Skeletal muscle satellite cell (primary cell): ENCODE measurements at regions not wholly inside any gene's neighbourhood (a gene's known extent, or its start where the extent isn't known, plus 50 kb on each side); places are given as distances from the start of the nearest gene placed in this dataset.

Experiments used
- H3K27me3 ChIP-seq: 2 replicates; pipeline ENCODE4 v1.7.0; 2013; ENCODE audit warnings: low read length; ENCODE audit not compliant: control insufficient read depth, insufficient read depth
- H3K36me3 ChIP-seq: 2 replicates; pipeline ENCODE4 v1.7.0; 2013; ENCODE audit warnings: mild to moderate bottlenecking, control low read depth, low read length; ENCODE audit not compliant: insufficient read depth
- H3K4me1 ChIP-seq: 2 replicates; pipeline ENCODE4 v1.7.0; 2013; ENCODE audit warnings: low read length; ENCODE audit not compliant: control insufficient read depth, insufficient read depth
- H3K4me2 ChIP-seq: 2 replicates; pipeline ENCODE4 v1.7.0; 2013; ENCODE audit warnings: mild to moderate bottlenecking, low read length
- H3K4me3 ChIP-seq: 2 replicates; pipeline ENCODE4 v1.7.0; 2013; ENCODE audit warnings: low read length
- H3K9ac ChIP-seq: 2 replicates; pipeline ENCODE4 v1.7.0; 2013; ENCODE audit warnings: mild to moderate bottlenecking, low read depth, low read length, moderate library complexity
- H3K9me3 ChIP-seq: replicated peaks from 2 replicates; pipeline ENCODE4 v1.7.0; 2013; ENCODE audit warnings: mild to moderate bottlenecking, control low read depth, low read length

DNA sequence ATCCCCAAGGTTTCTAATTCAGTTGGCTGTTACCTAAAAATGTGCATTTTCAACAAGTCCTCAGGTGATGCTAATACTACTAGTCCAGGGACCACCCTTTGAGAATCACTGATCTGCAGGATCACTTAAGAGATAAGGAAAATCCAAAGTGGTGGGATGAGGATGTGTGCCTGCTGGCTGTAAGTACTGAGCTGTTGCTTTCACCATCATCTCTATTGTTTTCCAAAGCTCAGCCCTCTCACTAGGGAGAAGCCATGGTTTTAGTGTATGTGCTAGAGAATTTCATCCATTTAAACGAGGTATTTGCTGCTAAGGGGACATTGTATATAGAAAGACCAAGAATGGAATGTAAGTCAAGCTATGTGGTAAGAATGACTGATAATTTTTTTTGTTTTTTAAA lies 202.3 kb downstream of the KIF21A start:
- peaks cover 14% of the 10 kb centered on the region for H3K4me1 ChIP-seq
- H3K27me3 ChIP-seq: no peaks in the 10 kb centered on the region
- no peaks in the 10 kb centered on the region for H3K36me3 ChIP-seq
- no peak overlapping the region for H3K9ac ChIP-seq
- H3K4me3 ChIP-seq: no peak overlapping the region
- H3K9me3 ChIP-seq: no peaks in the 10 kb centered on the region
- no peak overlapping the region for H3K4me2 ChIP-seq

DNA sequence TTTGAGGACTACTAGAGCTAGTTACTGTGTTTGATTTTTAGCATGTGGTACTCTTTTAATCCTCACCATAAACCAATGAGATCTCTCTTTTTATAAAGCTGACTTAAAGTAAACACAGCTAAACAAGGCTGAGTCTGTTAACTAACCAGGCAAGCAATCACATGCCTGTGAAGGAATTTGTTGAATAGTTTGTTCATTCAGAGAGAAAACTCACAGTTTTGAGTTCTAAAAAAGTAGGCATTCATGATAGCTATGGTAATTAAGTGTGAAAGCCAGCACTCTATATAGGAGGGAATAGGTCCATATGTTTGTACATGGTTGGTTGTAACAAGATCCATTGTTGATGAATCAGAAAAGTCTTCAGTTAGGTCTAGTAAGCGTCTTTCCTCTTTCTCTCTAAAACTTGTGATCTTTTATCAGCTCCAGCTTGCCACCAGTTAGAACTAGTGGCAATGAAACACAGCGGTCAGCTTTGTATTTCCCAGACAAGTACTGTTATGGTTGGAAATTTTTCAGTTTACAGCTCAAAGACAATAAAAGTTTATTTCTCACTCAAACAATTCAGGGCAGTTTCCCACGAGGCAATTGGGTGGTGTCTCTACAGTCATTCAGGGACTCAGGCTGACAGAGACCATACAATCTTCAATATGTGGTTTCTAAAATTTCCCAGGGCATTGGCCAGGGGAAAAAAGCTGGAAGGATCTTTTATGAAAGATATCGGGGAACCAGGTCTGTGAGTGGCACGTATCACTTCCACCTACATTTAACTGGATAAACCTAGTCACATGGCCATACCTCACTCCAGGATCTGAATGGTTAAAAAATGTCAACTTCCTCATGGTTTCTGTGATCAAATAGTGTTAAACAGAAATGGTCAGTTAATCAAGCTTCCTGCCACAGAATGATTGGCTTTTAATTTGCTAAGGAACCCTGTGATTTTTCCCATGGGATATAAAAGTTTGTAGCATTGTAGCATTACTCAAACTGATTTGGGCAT lies 203.1 kb downstream of the KIF21A start:
- H3K9me3 ChIP-seq: no peaks in the 10 kb centered on the region
- no peak overlapping the region for H3K4me3 ChIP-seq
- H3K4me1 ChIP-seq: peaks cover 14% of the 10 kb centered on the region
- no peak overlapping the region for H3K4me2 ChIP-seq
- no peaks in the 10 kb centered on the region for H3K36me3 ChIP-seq
- H3K9ac ChIP-seq: no peak overlapping the region
- no peaks in the 10 kb centered on the region for H3K27me3 ChIP-seq

DNA sequence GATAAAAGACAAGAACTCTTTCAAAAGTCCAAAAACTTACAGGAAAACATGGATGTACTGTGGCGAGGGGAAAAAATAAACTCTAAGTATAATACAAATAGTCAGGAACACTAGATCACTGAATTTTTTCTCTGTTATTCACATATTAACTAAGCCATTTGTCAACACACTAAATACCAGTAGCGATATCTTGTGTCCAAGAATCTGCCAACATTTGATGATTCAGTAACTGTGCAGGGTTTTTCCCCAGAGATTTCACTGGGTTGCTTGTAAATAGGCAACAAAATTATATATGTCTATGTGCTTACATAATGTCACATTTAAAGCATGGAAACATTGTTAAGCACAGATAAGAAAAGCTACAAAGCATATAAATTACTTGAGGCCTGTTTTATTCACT lies 205.9 kb downstream of the KIF21A start:
- Histone ChIP-seq H3K36me3 (no peaks in the 10 kb centered on the region), H3K4me2 (peak overlapping the region; percentile 50), H3K9ac (no peak overlapping the region), H3K9me3 (no peaks in the 10 kb centered on the region), H3K4me1 (peaks cover 14% of the 10 kb centered on the region), H3K27me3 (no peaks in the 10 kb centered on the region), H3K4me3 (no peak overlapping the region)

DNA sequence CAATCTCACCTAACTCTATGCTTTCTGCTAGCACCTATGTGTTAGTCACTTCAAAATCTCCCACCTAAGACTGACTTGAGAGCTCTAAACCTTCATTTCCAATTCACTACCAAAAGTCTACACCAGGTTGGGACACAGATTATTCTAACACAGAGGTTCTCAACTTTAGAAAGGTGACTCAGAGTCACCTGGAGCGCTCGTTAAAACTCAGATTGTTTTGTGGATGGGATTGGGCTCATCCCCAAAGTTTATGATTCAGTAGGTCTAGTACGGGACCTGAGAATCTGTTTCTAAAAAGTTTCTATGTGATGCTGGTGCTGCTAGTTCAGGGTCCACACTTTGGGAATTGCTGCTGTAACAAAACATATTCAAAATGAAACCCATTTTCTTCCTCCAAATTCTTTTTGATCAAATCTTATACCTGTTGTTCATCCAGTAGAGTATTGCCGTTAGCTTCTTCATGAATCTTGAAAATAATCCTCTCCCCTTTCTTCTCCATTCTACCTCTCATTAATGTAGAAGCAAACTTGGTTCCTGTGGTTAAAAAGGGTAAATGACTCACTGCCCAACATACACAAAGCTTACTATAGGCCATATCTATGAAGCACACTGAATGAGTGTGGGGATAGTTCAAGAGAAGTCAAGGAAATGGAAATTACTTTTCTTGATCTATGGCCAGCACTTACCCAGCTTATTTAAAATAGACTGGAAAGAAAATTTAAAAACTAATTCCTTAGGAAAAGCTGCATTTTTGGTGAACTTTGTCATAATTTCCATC lies 206.7 kb downstream of the KIF21A start:
- Histone ChIP-seq H3K4me2 (peak overlapping the region; percentile 50), H3K27me3 (no peaks in the 10 kb centered on the region), H3K9me3 (no peaks in the 10 kb centered on the region), H3K4me3 (no peak overlapping the region), H3K9ac (no peak overlapping the region), H3K36me3 (no peaks in the 10 kb centered on the region), H3K4me1 (peaks cover 14% of the 10 kb centered on the region)

DNA sequence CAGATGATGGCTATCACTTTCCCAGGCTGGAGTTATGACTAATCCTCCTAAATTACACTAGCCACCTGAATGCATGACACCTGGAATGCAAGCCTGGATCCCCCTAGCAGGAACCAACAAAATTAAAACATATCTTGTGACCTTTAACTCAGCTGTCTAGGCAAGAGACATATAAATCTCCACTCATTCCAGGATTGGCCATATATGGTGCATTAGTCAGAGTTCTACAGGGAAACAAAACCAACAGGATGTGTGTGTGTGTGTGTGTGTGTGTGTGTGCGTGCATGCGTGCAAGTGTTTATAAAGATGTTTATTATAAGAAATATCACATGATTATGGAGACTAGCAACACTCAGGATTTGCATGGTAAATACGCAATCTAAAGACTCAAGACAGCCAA lies 212.8 kb downstream of the KIF21A start:
- no peak overlapping the region for H3K4me3 ChIP-seq
- H3K27me3 ChIP-seq: no peaks in the 10 kb centered on the region
- no peaks in the 10 kb centered on the region for H3K9me3 ChIP-seq
- H3K36me3 ChIP-seq: no peaks in the 10 kb centered on the region
- no peak overlapping the region for H3K9ac ChIP-seq
- no peaks in the 10 kb centered on the region for H3K4me1 ChIP-seq
- no peak overlapping the region for H3K4me2 ChIP-seq

DNA sequence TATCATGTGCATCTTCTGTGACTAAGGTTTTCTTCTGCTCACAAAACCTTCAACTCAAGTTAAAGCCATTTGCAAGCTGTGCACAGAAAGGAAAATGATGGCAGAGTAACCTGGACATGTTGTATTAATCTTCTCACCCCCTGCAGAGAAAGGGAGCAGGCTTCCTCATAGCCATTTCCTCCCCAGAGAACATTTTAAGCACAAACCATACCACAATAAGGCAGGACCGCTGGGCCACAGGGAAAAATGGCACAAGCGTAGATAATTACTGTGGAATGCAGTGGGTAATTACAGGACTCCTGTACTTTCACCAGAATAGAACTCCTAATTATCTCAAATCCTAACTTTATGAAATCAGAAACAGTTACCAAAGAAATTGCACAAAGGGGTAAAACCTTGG lies 215.7 kb downstream of the KIF21A start:
- no peaks in the 10 kb centered on the region for H3K36me3 ChIP-seq
- no peak overlapping the region for H3K4me2 ChIP-seq
- no peak overlapping the region for H3K9ac ChIP-seq
- no peak overlapping the region for H3K4me3 ChIP-seq
- no peaks in the 10 kb centered on the region for H3K4me1 ChIP-seq
- no peaks in the 10 kb centered on the region for H3K9me3 ChIP-seq
- H3K27me3 ChIP-seq: no peaks in the 10 kb centered on the region

DNA sequence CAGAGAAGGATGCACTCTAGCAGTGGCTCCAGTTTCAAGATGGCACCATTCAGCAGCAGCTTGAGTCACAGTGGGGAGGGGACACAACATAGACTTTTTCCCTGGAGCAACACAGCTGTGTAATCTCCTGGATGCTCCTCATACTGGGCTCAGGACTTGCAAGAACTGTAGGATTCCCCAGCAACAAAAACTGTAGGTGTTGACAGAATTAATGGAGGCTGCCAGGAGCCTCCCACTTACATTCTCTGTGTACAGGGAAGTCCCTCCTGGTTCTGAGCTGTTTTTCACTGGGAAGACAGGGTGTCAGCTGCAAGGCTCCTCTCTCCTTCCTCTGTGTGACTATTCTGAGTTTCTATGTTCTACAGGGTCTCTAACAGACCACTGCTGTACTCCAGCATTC lies 217.9 kb downstream of the KIF21A start:
- Histone ChIP-seq H3K9ac (no peak overlapping the region), H3K36me3 (no peaks in the 10 kb centered on the region), H3K4me1 (no peaks in the 10 kb centered on the region), H3K27me3 (no peaks in the 10 kb centered on the region), H3K4me2 (no peak overlapping the region), H3K9me3 (no peaks in the 10 kb centered on the region), H3K4me3 (no peak overlapping the region)

DNA sequence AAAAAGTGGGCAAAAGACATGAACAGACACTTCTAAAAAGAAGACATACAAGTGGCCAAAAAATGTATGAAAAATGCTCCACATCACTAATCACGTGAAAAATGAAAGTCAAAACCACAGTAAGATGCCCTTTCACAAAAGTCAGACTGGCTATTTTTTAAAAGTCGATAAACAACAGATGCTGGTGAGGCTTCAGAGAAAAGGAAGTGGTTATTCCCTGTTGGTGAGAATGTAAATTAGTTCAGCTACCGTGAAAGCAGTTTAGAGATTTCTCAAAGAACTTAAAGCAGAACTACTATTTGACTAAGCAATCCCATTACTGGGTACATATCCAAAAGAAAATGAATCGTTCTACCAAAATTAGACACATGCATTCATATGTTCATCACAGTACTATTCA lies 237.0 kb downstream of the KIF21A start:
- H3K4me1 ChIP-seq: no peaks in the 10 kb centered on the region
- no peaks in the 10 kb centered on the region for H3K36me3 ChIP-seq
- H3K27me3 ChIP-seq: no peaks in the 10 kb centered on the region
- no peak overlapping the region for H3K4me2 ChIP-seq
- H3K4me3 ChIP-seq: no peak overlapping the region
- no peak overlapping the region for H3K9ac ChIP-seq
- no peaks in the 10 kb centered on the region for H3K9me3 ChIP-seq

DNA sequence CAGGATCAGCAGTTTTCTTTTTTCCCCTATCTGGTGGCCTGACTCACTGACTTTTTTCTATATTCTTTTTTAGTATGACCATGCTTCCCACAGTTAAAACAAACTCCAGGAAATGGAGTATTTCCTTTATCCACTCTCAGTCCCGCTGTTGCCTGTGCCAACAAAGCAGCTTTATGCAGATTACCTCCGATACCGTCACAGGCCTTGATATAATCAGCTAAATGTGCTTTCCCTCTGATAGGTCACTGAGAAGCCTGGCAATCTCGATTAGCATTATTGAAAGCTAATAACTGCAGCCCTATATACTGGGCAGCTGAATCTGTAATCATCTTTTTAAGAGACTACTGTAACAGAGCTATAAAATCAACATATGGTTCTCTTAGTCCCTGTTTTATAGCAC lies 243.6 kb downstream of the KIF21A start:
- Histone ChIP-seq H3K4me2 (no peak overlapping the region), H3K9ac (no peak overlapping the region), H3K27me3 (no peaks in the 10 kb centered on the region), H3K9me3 (no peaks in the 10 kb centered on the region), H3K36me3 (no peaks in the 10 kb centered on the region), H3K4me3 (no peak overlapping the region), H3K4me1 (no peaks in the 10 kb centered on the region)

DNA sequence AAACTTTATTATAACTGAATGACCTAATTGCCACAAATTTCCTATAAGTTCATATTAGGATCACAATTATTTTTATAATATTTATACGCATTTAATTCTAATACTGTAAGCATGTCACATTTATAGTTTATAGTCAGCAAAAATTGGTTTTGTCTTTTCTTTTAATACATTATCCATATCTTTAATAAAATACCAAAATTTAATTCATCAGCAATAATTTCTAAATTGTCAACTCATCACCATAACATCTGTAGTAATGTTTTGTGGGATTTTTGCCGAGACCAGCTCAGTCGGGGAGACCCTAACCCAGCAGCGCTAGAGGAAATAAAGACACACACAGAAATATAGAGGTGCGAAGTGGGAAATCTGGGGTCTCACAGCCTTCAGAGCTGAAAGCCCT lies 254.2 kb downstream of the KIF21A start:
- Histone ChIP-seq H3K27me3 (no peaks in the 10 kb centered on the region), H3K4me2 (no peak overlapping the region), H3K9ac (no peak overlapping the region), H3K4me3 (no peak overlapping the region), H3K9me3 (no peaks in the 10 kb centered on the region), H3K36me3 (no peaks in the 10 kb centered on the region), H3K4me1 (no peaks in the 10 kb centered on the region)

DNA sequence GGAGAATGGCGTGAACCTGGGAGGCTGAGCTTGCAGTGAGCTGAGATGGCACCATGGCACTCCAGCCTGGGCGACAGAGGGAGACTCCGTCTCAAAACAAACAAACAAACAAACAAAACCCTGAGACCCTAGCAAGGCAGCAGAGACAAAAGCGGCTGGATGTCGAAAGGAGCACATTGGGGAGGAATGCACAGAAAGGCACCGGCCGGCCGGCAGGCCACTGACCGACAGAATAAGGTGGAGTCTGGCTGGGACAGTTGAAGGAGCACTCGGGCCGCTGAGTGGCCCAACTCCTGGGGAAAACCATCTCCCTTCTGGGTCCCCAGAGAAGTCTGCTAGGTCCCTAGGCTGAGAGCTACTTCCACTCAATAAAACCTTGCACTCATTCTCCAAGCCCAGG lies 256.2 kb downstream of the KIF21A start:
- Histone ChIP-seq H3K4me3 (no peak overlapping the region), H3K27me3 (no peaks in the 10 kb centered on the region), H3K4me1 (no peaks in the 10 kb centered on the region), H3K9ac (no peak overlapping the region), H3K9me3 (no peaks in the 10 kb centered on the region), H3K36me3 (no peaks in the 10 kb centered on the region), H3K4me2 (no peak overlapping the region)
